ENCODE measurements at regions not wholly inside any gene's neighbourhood (a gene's known extent, or its start where the extent isn't known, plus 50 kb on each side); places are given as distances from the start of the nearest gene placed in this dataset.
A peak's percentile ranks its signal among the peaks of the same experiment; 100 is the strongest.
"Not testable (repeated sequence)": the region's sequence is repeated elsewhere in the genome, so short reads cannot be mapped to it uniquely, and the experiment has no call there.

GRCh38 chr2:83342860-83343329, 1116.2 kb downstream of the SUCLG1 start:
- H3K4me1 Mint-ChIP-seq: no peaks in the 10 kb centered on the region
- Histone ChIP-seq H3K27ac (ENCODE audit: low read length) (no peak overlapping the region), H3K36me3 (ENCODE audit: control insufficient read depth, insufficient read depth, low read length) (no peaks in the 10 kb centered on the region), H3K27me3 (ENCODE audit: control insufficient read depth, insufficient read depth, low read length) (no peaks in the 10 kb centered on the region), H3K9me3 (ENCODE audit: control insufficient read depth, insufficient read depth, low read length) (no peaks in the 10 kb centered on the region), H3K4me3 (ENCODE audit: low read length) (no peak overlapping the region), H3K4me1 (ENCODE audit: control insufficient read depth, insufficient read depth, low read length) (no peaks in the 10 kb centered on the region)
- H3K4me3 Mint-ChIP-seq: no peak overlapping the region
- ATAC-seq (peak in 2 of 3 donors; percentile 48 to 50), DNase-seq (peak in 1 of 2 donors; percentile 2)
- H3K36me3 Mint-ChIP-seq: peaks cover 6% of the 10 kb centered on the region
- 80% methylated on average over 1 of the region's 2 CpGs for WGBS (ENCODE audit: insufficient coverage)
- intact Hi-C loops (cut with micrococcal nuclease): no loop called here
- no peak overlapping the region for H3K27ac Mint-ChIP-seq
- no peaks in the 10 kb centered on the region for H3K27me3 Mint-ChIP-seq (ENCODE audit: low read depth in 2 of 2)
- H3K9me3 Mint-ChIP-seq: peaks cover 13 to 26% of the 10 kb centered on the region in 2 donors
- TF ChIP-seq, protein P1, sequence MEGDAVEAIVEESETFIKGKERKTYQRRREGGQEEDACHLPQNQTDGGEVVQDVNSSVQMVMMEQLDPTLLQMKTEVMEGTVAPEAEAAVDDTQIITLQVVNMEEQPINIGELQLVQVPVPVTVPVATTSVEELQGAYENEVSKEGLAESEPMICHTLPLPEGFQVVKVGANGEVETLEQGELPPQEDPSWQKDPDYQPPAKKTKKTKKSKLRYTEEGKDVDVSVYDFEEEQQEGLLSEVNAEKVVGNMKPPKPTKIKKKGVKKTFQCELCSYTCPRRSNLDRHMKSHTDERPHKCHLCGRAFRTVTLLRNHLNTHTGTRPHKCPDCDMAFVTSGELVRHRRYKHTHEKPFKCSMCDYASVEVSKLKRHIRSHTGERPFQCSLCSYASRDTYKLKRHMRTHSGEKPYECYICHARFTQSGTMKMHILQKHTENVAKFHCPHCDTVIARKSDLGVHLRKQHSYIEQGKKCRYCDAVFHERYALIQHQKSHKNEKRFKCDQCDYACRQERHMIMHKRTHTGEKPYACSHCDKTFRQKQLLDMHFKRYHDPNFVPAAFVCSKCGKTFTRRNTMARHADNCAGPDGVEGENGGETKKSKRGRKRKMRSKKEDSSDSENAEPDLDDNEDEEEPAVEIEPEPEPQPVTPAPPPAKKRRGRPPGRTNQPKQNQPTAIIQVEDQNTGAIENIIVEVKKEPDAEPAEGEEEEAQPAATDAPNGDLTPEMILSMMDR (IDR thresholded peaks at IDR 0.05): no peak

DNA sequence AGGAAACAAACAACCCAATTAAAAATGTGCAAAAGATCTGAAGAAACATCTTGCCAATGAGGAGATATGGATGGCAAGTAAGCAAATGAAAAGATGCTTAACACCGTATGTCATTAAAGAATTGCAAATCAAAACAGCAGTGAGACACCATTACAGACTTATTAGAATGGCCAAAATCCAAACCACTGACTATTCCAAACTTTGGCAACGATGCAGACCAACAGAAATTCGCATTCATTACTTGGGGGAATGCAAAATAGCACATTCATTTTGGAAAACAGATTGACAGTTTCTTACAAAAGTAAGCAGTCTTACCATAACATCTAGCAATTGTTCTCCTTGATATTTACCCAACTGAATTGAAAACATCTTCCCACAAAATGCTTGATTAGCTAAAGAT, 1118.7 kb downstream of the SUCLG1 start:
- H3K27me3 Mint-ChIP-seq (ENCODE audit: low read depth in 2 of 2): no peaks in the 10 kb centered on the region
- H3K27ac Mint-ChIP-seq: peak overlapping the region in 1 of 2 donors; percentile 33
- no peaks in the 10 kb centered on the region for H3K36me3 ChIP-seq (ENCODE audit: control insufficient read depth, insufficient read depth, low read length)
- 93% methylated on average over 3 of the region's 3 CpGs for WGBS (ENCODE audit: insufficient coverage)
- H3K4me3 ChIP-seq (ENCODE audit: low read length): no peak overlapping the region
- H3K4me3 Mint-ChIP-seq: no peak overlapping the region
- H3K4me1 ChIP-seq (ENCODE audit: control insufficient read depth, insufficient read depth, low read length): no peaks in the 10 kb centered on the region
- TF ChIP-seq, protein P1 (IDR thresholded peaks at IDR 0.05): no peak
- peaks cover 4% of the 10 kb centered on the region for H3K36me3 Mint-ChIP-seq
- H3K9me3 ChIP-seq (ENCODE audit: control insufficient read depth, insufficient read depth, low read length): no peaks in the 10 kb centered on the region
- intact Hi-C loops (cut with micrococcal nuclease): no loop called here
- no peak for DNase-seq
- H3K27ac ChIP-seq (ENCODE audit: low read length): no peak overlapping the region
- H3K9me3 Mint-ChIP-seq: peaks cover 9 to 23% of the 10 kb centered on the region in 2 donors
- H3K27me3 ChIP-seq (ENCODE audit: control insufficient read depth, insufficient read depth, low read length): no peaks in the 10 kb centered on the region
- peak in 1 of 3 donors; percentile 19 for ATAC-seq
- no peaks in the 10 kb centered on the region for H3K4me1 Mint-ChIP-seq

DNA sequence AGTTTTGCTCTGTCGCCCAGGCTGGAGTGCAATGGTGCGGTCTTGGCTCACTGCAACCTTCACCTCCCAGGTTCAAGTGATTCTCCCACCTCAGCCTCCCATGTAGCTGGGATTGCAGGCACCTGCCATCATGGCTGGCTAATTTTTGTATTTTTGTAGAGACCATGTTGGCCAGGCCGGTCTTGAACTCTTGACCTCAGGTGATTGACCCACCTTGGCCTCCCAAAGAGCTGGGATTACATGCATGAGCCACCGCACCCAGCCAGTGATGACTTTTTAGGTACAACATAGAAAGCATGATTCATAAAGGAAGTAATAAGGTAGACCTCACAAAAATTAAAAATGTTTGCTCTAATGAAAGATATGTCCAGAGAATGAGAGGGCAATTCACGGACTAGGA, 1119.1 kb downstream of the SUCLG1 start:
- DNase-seq; H3K27me3 Mint-ChIP-seq (ENCODE audit: low read depth in 2 of 2); H3K4me1 Mint-ChIP-seq; H3K36me3 Mint-ChIP-seq; H3K4me3 ChIP-seq (ENCODE audit: low read length); intact Hi-C loops (cut with micrococcal nuclease); H3K9me3 ChIP-seq (ENCODE audit: control insufficient read depth, insufficient read depth, low read length); H3K4me3 Mint-ChIP-seq; H3K27ac ChIP-seq (ENCODE audit: low read length); H3K36me3 ChIP-seq (ENCODE audit: control insufficient read depth, insufficient read depth, low read length); H3K27me3 ChIP-seq (ENCODE audit: control insufficient read depth, insufficient read depth, low read length); H3K4me1 ChIP-seq (ENCODE audit: control insufficient read depth, insufficient read depth, low read length): not testable (repeated sequence)
- peak overlapping the region in 1 of 2 donors; percentile 33 for H3K27ac Mint-ChIP-seq
- H3K9me3 Mint-ChIP-seq: peaks cover 6 to 20% of the 10 kb centered on the region in 2 donors
- WGBS (ENCODE audit: insufficient coverage): 98% methylated on average over 4 of the region's 5 CpGs
- ATAC-seq: peak in 1 of 3 donors; percentile 13

GRCh38 chr2:83331810-83332209, 1127.3 kb downstream of the SUCLG1 start:
- H3K27me3 Mint-ChIP-seq (ENCODE audit: low read depth in 2 of 2): no peaks in the 10 kb centered on the region
- no peaks in the 10 kb centered on the region for H3K4me1 Mint-ChIP-seq
- Histone ChIP-seq H3K27ac (ENCODE audit: low read length) (no peak overlapping the region), H3K36me3 (ENCODE audit: control insufficient read depth, insufficient read depth, low read length) (no peaks in the 10 kb centered on the region), H3K4me1 (ENCODE audit: control insufficient read depth, insufficient read depth, low read length) (no peaks in the 10 kb centered on the region), H3K9me3 (ENCODE audit: control insufficient read depth, insufficient read depth, low read length) (peaks cover 5% of the 10 kb centered on the region), H3K4me3 (ENCODE audit: low read length) (no peak overlapping the region), H3K27me3 (ENCODE audit: control insufficient read depth, insufficient read depth, low read length) (no peaks in the 10 kb centered on the region)
- no peak for DNase-seq
- WGBS (ENCODE audit: insufficient coverage): 90% methylated on average over 3 of the region's 3 CpGs
- no peak for ATAC-seq
- H3K9me3 Mint-ChIP-seq: peaks cover 2 to 9% of the 10 kb centered on the region in 2 donors
- TF ChIP-seq, protein P1 (IDR thresholded peaks at IDR 0.05): no peak
- H3K4me3 Mint-ChIP-seq: no peak overlapping the region
- H3K36me3 Mint-ChIP-seq: no peaks in the 10 kb centered on the region
- intact Hi-C loops (cut with micrococcal nuclease): no loop called here
- H3K27ac Mint-ChIP-seq: no peak overlapping the region

All from natural killer cell (primary cell).